Panc1 (cell line): ENCODE measurements at regions not wholly inside any gene's neighbourhood (a gene's known extent, or its start where the extent isn't known, plus 50 kb on each side); places are given as distances from the start of the nearest gene placed in this dataset.

ENCODE experiments used
- ATAC-seq: fragments of 200-7000 bp; cut with Tn5 transposase; 2 replicates; pipeline ENCODE4 v1.9.1; 2020; ENCODE audit warnings: mild to moderate bottlenecking, moderate library complexity
- BruUV-seq: library from RNA; stranded (reverse); fragments of 400-500 nt; replicated peaks from 2 replicates; lab custom pipeline; 2021; lab: Mats Ljungman, UMichigan
- CTCF ChIA-PET: fragments of 300-600 bp; sonication (Branson Sonifier 250); formaldehyde crosslinking; loops from one replicate; lab custom pipeline; 2022; ENCODE audit warnings: antibody characterized with exemption; lab: Charles Lee
- POLR2A ChIA-PET: fragments of 300-600 bp; sonication (Branson Sonifier 250); formaldehyde crosslinking; loops from one replicate; lab custom pipeline; 2022; ENCODE audit warnings: antibody characterized with exemption; lab: Charles Lee
- DNase-seq: peaks from one replicate; pipeline ENCODE4 v3.0.0-alpha.2; 2010; ENCODE audit warnings: low read depth, low spot score
- H3K27ac ChIP-seq: 2 replicates; pipeline ENCODE4 v1.5.1; 2011; ENCODE audit warnings: mild to moderate bottlenecking, low read length, inconsistent platforms
- H3K27me3 ChIP-seq: fragments of 200-500 bp; sonication (Bioruptor generic); 2 replicates; pipeline ENCODE4 v1.6.0; 2014; ENCODE audit warnings: low read length, inconsistent platforms; ENCODE audit not compliant: control insufficient read depth, insufficient read depth
- H3K36me3 ChIP-seq: fragments of 200-500 bp; sonication (Bioruptor generic); 2 replicates; pipeline ENCODE4 v1.5.1; 2014; ENCODE audit warnings: inconsistent platforms, mild to moderate bottlenecking, low read length, moderate library complexity; ENCODE audit not compliant: control insufficient read depth, insufficient read depth
- H3K4me1 ChIP-seq: 2 replicates; pipeline ENCODE4 v1.5.1; 2011; ENCODE audit warnings: inconsistent platforms, mild to moderate bottlenecking, low read length, moderate library complexity; ENCODE audit not compliant: control insufficient read depth, insufficient read depth
- H3K4me3 ChIP-seq, 2 experiments: 2 replicates each; pipeline ENCODE4 v1.5.1; 2011 to 2012; ENCODE audit warnings: low read depth in 2 of 2, low read length in 2 of 2, mild to moderate bottlenecking in 2 of 2, inconsistent platforms in 1 of 2, moderate library complexity in 1 of 2
- H3K9me3 ChIP-seq: fragments of 200-500 bp; sonication (Bioruptor generic); 2 replicates; pipeline ENCODE4 v1.5.1; 2014; ENCODE audit warnings: low read depth, mild to moderate bottlenecking, inconsistent platforms, low read length, moderate library complexity; ENCODE audit not compliant: control insufficient read depth, insufficient read depth
- CTCF ChIP-seq: fragments of 450-650 bp; IDR thresholded peaks from 2 replicates; pipeline ENCODE4 v1.5.1; 2017; ENCODE audit warnings: mild to moderate bottlenecking
- POLR2AphosphoS5 ChIP-seq: IDR thresholded peaks from 2 replicates; pipeline ENCODE4 v1.6.1; 2012; ENCODE audit warnings: mild to moderate bottlenecking, low read depth, low read length, moderate library complexity
- SIN3A ChIP-seq: IDR thresholded peaks from 2 replicates; pipeline ENCODE4 v1.6.1; 2012; ENCODE audit warnings: low read depth, mild to moderate bottlenecking, low read length, moderate library complexity, borderline replicate concordance; ENCODE audit not compliant: insufficient read depth
- TCF7L2 ChIP-seq: IDR thresholded peaks from 2 replicates; pipeline ENCODE4 v1.6.1; 2011; ENCODE audit warnings: mild to moderate bottlenecking, low read depth, low read length, inconsistent platforms
- in situ Hi-C: cut with HindIII; loops from 2 replicates; pipeline ENCODE4 v1.10.0; 2016; ENCODE audit warnings: low sequenced_read_pairs, low pct_unique_long_range_greater_than_20kb
- intact Hi-C: fragments of 100-400 bp; cut with micrococcal nuclease; formaldehyde crosslinking; loops from one replicate; pipeline ENCODE4 v1.10.0; 2022; ENCODE audit not compliant: unreplicated experiment
- TF ChIP-seq, protein P1 (sequence below), 2 experiments: IDR thresholded peaks; 2 replicates each; pipeline ENCODE4 v1.6.1; 2011 to 2012; ENCODE audit warnings: low read depth in 2 of 2, control low read depth in 1 of 2, low read length in 1 of 2, mild to moderate bottlenecking in 1 of 2, moderate library complexity in 1 of 2; ENCODE audit not compliant: insufficient read depth in 1 of 2

DNA sequence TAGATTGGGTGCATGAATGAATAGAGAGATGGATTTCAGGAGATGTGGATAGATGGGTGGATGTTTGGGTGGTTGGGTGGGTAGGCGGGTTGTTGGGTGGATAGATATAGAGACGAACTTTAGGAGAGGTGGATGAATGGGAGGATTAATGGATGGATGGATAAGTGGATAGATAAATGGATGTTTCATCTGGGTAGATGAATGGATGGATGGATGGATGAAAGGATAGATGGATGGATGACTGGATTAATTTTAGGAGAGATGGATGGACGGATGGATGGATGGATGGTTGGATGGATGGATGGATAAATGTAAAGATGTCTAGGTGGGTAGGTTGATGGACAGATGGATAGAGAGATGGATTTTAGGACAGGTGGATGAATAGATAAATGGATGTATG is 511.3 kb downstream of the MIAT start:
- Histone ChIP-seq H3K9me3 (no peaks in the 10 kb centered on the region), H3K36me3 (no peaks in the 10 kb centered on the region), H3K27ac (no peak overlapping the region), H3K27me3 (no peaks in the 10 kb centered on the region), H3K4me1 (no peaks in the 10 kb centered on the region), H3K4me3 (no peak overlapping the region)
- in situ Hi-C loops = no loop called here
- intact Hi-C loops = no loop called here
- CTCF ChIA-PET = no interaction called here
- no peak for DNase-seq
- no peak for ATAC-seq
- POLR2A ChIA-PET = no interaction called here
- no TSS peak for BruUV-seq
- TF ChIP-seq SIN3A (no peak), TCF7L2 (no peak), CTCF (no peak), POLR2AphosphoS5 (no peak)
- TF ChIP-seq, protein P1, sequence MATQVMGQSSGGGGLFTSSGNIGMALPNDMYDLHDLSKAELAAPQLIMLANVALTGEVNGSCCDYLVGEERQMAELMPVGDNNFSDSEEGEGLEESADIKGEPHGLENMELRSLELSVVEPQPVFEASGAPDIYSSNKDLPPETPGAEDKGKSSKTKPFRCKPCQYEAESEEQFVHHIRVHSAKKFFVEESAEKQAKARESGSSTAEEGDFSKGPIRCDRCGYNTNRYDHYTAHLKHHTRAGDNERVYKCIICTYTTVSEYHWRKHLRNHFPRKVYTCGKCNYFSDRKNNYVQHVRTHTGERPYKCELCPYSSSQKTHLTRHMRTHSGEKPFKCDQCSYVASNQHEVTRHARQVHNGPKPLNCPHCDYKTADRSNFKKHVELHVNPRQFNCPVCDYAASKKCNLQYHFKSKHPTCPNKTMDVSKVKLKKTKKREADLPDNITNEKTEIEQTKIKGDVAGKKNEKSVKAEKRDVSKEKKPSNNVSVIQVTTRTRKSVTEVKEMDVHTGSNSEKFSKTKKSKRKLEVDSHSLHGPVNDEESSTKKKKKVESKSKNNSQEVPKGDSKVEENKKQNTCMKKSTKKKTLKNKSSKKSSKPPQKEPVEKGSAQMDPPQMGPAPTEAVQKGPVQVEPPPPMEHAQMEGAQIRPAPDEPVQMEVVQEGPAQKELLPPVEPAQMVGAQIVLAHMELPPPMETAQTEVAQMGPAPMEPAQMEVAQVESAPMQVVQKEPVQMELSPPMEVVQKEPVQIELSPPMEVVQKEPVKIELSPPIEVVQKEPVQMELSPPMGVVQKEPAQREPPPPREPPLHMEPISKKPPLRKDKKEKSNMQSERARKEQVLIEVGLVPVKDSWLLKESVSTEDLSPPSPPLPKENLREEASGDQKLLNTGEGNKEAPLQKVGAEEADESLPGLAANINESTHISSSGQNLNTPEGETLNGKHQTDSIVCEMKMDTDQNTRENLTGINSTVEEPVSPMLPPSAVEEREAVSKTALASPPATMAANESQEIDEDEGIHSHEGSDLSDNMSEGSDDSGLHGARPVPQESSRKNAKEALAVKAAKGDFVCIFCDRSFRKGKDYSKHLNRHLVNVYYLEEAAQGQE (IDR thresholded peaks at IDR 0.05; ENCODE audit: insufficient read depth in 1 of 2, low read depth in 2 of 2, low read length in 1 of 2) = no peak

DNA sequence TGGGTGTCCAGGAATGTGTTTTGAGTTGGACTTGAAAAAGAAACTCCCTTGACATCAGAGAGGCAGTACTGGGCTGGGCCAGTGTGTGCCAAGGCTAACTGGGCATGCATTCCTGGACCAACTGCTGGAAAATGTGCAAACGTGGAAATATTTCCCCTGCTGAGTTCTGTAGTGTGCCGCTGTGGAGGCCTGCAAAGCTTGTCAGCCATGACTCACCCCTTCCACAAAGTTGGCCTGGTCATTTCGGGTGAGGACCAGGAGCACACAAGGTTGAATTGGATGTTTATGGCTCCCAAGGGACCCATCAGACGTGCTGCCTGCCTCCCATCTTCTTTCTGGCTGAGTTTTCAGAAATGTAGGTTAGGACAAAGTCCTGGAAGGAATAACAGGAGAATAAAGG is 513.1 kb downstream of the MIAT start:
- DNase-seq (no peak), ATAC-seq (no peak)
- BruUV-seq = no TSS peak
- Histone ChIP-seq H3K27ac (no peak overlapping the region), H3K27me3 (no peaks in the 10 kb centered on the region; the same call in 1 of the 2 replicates), H3K9me3 (no peaks in the 10 kb centered on the region), H3K4me1 (no peaks in the 10 kb centered on the region), H3K4me3 (no peak overlapping the region), H3K36me3 (no peaks in the 10 kb centered on the region)
- POLR2A ChIA-PET = no interaction called here
- CTCF ChIA-PET = interaction anchor here (0.6 kb wide), 1 partner anchor 998 kb away, joined by 4 read pairs; no protein-coding TSS in a partner anchor
- intact Hi-C loops (no loop called here), in situ Hi-C loops (no loop called here)
- TF ChIP-seq TCF7L2 (no peak), CTCF (no peak), SIN3A (no peak), POLR2AphosphoS5 (no peak)
- TF ChIP-seq, protein P1 (IDR thresholded peaks at IDR 0.05; ENCODE audit: insufficient read depth in 1 of 2, low read depth in 2 of 2, low read length in 1 of 2) = no peak
